ENCODE measurements at regions not wholly inside any gene's neighbourhood (a gene's known extent, or its start where the extent isn't known, plus 50 kb on each side); places are given as distances from the start of the nearest gene placed in this dataset.
"Not testable (repeated sequence)": the region's sequence is repeated elsewhere in the genome, so short reads cannot be mapped to it uniquely, and the experiment has no call there.

DNA sequence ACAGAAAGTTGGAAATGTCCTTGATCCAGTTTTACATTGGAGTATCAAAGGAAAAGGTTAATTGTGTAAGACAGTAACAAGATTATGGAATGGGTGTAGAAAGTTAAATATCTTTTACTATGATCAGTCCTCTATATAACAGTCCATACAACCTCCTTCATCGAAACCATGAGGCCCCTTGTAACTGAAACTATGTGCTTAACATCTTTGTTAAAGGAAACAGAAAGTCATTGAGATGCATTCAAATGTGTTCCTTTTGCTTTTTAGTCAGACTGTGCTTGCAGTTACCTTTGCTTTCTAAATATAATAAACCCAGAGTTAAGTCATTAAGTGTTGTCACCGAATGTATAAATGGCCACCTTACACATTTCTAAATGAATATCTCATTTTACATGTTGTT is 1298.5 kb downstream of the ROBO2 start:
- H3K4me3 Mint-ChIP-seq (ENCODE audit: unreplicated experiment) = no peak overlapping the region
- no peak for DNase-seq (ENCODE audit: low spot score)
- H3K27ac Mint-ChIP-seq (ENCODE audit: unreplicated experiment) = no peak overlapping the region
- H3K36me3 Mint-ChIP-seq (ENCODE audit: low read depth) = no peaks in the 10 kb centered on the region
- TF ChIP-seq, protein P1, sequence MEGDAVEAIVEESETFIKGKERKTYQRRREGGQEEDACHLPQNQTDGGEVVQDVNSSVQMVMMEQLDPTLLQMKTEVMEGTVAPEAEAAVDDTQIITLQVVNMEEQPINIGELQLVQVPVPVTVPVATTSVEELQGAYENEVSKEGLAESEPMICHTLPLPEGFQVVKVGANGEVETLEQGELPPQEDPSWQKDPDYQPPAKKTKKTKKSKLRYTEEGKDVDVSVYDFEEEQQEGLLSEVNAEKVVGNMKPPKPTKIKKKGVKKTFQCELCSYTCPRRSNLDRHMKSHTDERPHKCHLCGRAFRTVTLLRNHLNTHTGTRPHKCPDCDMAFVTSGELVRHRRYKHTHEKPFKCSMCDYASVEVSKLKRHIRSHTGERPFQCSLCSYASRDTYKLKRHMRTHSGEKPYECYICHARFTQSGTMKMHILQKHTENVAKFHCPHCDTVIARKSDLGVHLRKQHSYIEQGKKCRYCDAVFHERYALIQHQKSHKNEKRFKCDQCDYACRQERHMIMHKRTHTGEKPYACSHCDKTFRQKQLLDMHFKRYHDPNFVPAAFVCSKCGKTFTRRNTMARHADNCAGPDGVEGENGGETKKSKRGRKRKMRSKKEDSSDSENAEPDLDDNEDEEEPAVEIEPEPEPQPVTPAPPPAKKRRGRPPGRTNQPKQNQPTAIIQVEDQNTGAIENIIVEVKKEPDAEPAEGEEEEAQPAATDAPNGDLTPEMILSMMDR (IDR thresholded peaks at IDR 0.05) = no peak
- no peaks in the 10 kb centered on the region for H3K9me3 Mint-ChIP-seq (ENCODE audit: low read depth)
- peaks cover 30% of the 10 kb centered on the region for H3K4me1 Mint-ChIP-seq (ENCODE audit: low read depth)
- H3K27me3 Mint-ChIP-seq (ENCODE audit: low read depth) = no peaks in the 10 kb centered on the region

DNA sequence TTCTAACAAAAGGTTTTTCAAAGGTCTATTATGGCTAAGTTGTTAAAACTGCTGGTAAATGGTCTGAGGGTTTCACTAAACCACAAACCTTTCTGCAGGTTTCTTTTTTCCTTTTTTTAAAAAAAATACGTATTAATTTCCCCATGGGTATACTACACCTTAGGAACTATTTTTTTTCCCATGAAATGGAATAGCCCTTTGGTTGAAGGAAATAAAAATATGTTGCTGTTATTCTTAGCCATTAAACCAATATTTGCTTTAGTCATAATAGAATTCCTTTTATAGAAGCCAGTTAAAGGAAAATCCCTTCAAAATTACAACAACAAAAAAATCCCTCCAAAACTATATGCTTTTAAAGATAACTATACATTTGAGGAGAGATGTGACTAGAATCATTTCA is 1303.3 kb downstream of the ROBO2 start:
- H3K9me3 Mint-ChIP-seq (ENCODE audit: low read depth) = no peaks in the 10 kb centered on the region
- no peaks in the 10 kb centered on the region for H3K36me3 Mint-ChIP-seq (ENCODE audit: low read depth)
- H3K27ac Mint-ChIP-seq (ENCODE audit: unreplicated experiment) = no peak overlapping the region
- H3K27me3 Mint-ChIP-seq (ENCODE audit: low read depth) = no peaks in the 10 kb centered on the region
- peaks cover 23% of the 10 kb centered on the region for H3K4me1 Mint-ChIP-seq (ENCODE audit: low read depth)
- TF ChIP-seq, protein P1 (IDR thresholded peaks at IDR 0.05) = no peak
- H3K4me3 Mint-ChIP-seq (ENCODE audit: unreplicated experiment) = no peak overlapping the region
- DNase-seq (ENCODE audit: low spot score) = no peak

DNA sequence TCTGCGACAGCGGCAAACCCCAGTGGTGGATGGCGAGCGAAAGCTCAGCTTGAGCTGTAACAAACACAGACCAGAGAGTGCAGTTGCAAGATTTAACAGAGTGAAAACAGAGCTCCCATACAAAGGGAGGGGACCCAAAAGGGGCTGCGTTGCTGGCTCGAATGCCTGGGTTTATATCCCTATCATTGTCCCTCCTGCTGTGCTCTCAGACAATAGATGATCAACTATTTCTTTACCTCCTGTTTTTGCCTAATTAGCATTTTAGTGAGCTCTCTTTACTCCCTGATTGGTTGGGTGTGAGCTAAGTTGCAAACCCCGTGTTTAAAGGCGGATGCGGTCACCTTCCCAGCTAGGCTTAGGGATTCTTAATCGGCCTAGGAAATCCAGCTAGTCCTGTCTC is 1304.4 kb downstream of the ROBO2 start:
- H3K9me3 Mint-ChIP-seq (ENCODE audit: low read depth); H3K27me3 Mint-ChIP-seq (ENCODE audit: low read depth); H3K27ac Mint-ChIP-seq (ENCODE audit: unreplicated experiment); DNase-seq (ENCODE audit: low spot score); H3K4me3 Mint-ChIP-seq (ENCODE audit: unreplicated experiment); H3K36me3 Mint-ChIP-seq (ENCODE audit: low read depth): not testable (repeated sequence)
- H3K4me1 Mint-ChIP-seq (ENCODE audit: low read depth) = peaks cover 20% of the 10 kb centered on the region

DNA sequence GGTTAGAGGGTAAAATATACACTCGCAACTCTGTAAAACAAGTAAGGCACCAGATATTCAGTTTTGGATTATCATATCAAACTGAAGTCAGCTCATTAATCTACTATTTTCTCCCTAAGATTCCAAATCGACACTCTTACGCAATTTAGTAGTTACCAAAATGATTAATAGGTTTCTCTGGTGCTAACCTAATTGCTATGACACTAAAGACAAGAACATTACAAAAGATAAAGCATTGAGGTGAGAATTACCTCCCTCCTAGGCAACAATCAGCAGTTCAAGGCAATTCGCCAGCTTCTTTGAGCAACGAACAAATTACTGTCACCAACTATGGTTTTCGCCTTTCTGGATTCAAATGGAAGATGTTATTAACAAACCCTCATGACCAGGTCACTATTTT is 1305.0 kb downstream of the ROBO2 start:
- Mint-ChIP-seq H3K9me3 (ENCODE audit: low read depth) (no peaks in the 10 kb centered on the region), H3K4me1 (ENCODE audit: low read depth) (peaks cover 20% of the 10 kb centered on the region), H3K27me3 (ENCODE audit: low read depth) (no peaks in the 10 kb centered on the region), H3K36me3 (ENCODE audit: low read depth) (no peaks in the 10 kb centered on the region), H3K4me3 (ENCODE audit: unreplicated experiment) (no peak overlapping the region), H3K27ac (ENCODE audit: unreplicated experiment) (no peak overlapping the region)
- TF ChIP-seq, protein P1 (IDR thresholded peaks at IDR 0.05) = no peak
- no peak for DNase-seq (ENCODE audit: low spot score)

DNA sequence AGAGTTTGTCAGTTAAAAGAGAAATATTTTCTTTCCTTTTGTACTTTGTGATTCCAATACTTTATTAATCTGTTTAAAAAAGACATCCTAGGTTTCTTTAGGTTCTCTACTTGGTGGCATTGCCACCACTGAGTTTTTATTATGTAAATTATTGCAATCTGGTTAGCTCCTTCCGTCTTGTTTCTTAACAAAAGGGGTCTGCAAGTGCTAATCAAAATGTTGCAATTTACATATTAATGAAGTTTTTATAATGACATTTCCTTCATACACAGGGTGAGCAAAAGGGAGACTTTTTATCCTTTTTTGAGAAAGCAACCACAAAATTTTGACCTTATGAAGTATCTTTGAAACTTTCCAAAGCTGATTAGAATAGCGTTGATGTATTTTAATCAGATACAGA is 1307.3 kb downstream of the ROBO2 start:
- H3K27me3 Mint-ChIP-seq (ENCODE audit: low read depth) = no peaks in the 10 kb centered on the region
- H3K27ac Mint-ChIP-seq (ENCODE audit: unreplicated experiment) = no peak overlapping the region
- H3K36me3 Mint-ChIP-seq (ENCODE audit: low read depth) = no peaks in the 10 kb centered on the region
- no peak overlapping the region for H3K4me3 Mint-ChIP-seq (ENCODE audit: unreplicated experiment)
- peaks cover 19% of the 10 kb centered on the region for H3K4me1 Mint-ChIP-seq (ENCODE audit: low read depth)
- H3K9me3 Mint-ChIP-seq (ENCODE audit: low read depth) = no peaks in the 10 kb centered on the region
- TF ChIP-seq, protein P1 (IDR thresholded peaks at IDR 0.05) = no peak
- no peak for DNase-seq (ENCODE audit: low spot score)

DNA sequence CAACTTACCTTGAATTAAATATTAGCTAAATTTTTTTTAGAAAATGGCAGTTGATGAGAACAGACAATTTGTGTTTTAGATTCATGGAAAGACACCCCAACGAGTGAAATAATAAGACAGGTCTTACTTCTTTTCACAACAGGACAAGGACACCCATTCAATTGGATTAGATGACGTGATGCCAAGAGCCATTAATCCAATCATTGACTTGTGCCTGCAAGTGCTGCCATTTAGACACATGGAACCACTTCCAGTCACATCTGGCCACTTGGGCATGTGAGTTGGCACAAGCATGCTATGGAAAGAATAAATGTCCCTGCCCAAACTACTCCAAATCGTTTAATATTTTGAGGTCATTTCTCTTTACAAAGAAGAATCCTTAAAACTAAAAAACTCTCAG is 1308.8 kb downstream of the ROBO2 start:
- Mint-ChIP-seq H3K9me3 (ENCODE audit: low read depth) (no peaks in the 10 kb centered on the region), H3K4me3 (ENCODE audit: unreplicated experiment) (no peak overlapping the region), H3K4me1 (ENCODE audit: low read depth) (peaks cover 12% of the 10 kb centered on the region), H3K27ac (ENCODE audit: unreplicated experiment) (no peak overlapping the region), H3K27me3 (ENCODE audit: low read depth) (no peaks in the 10 kb centered on the region), H3K36me3 (ENCODE audit: low read depth) (no peaks in the 10 kb centered on the region)
- DNase-seq (ENCODE audit: low spot score) = no peak
- TF ChIP-seq, protein P1 (IDR thresholded peaks at IDR 0.05) = no peak
